Upper lobe of left lung (tissue), 6 donors: ENCODE measurements at regions not wholly inside any gene's neighbourhood (a gene's known extent, or its start where the extent isn't known, plus 50 kb on each side); places are given as distances from the start of the nearest gene placed in this dataset.
"Not testable (repeated sequence)": the region's sequence is repeated elsewhere in the genome, so short reads cannot be mapped to it uniquely, and the experiment has no call there.

ENCODE experiments used
- ATAC-seq, 2 donors: fragments of 200-7000 bp; cut with Tn5 transposase; one replicate each; pipeline ENCODE4 v1.9.1; 2022; ENCODE audit warnings: mild to moderate bottlenecking in 2 of 2, moderate library complexity in 2 of 2; ENCODE audit not compliant: low FRiP score in 2 of 2
- DNase-seq, 2 donors: peaks; one replicate each; pipeline ENCODE4 v3.0.0-alpha.2; 2019 to 2020
- H3K27ac ChIP-seq, 4 donors: fragments of 200-600 bp; sonication (generic); one replicate each; pipeline ENCODE4 v1.5.1; 2016 to 2019
- H3K27me3 ChIP-seq, 4 donors: fragments of 200-600 bp; sonication (generic); one replicate each; pipeline ENCODE4 v1.5.1; 2017 to 2019
- H3K36me3 ChIP-seq, 4 donors: fragments of 200-600 bp; sonication (generic); one replicate each; pipeline ENCODE4 v1.5.1; 2016 to 2019
- H3K4me1 ChIP-seq, 4 donors: fragments of 200-600 bp; sonication (generic); one replicate each; pipeline ENCODE4 v1.5.1; 2018 to 2019
- H3K4me3 ChIP-seq, 4 donors: fragments of 200-600 bp; sonication (generic); one replicate each; pipeline ENCODE4 v1.5.1; 2017 to 2019; ENCODE audit warnings: mild to moderate bottlenecking in 2 of 4, moderate library complexity in 1 of 4
- H3K9me3 ChIP-seq, 4 donors: fragments of 200-600 bp; sonication (generic); one replicate each; pipeline ENCODE4 v1.5.1; 2018 to 2019
- EP300 ChIP-seq, 4 donors: sonication (generic); formaldehyde crosslinking; IDR thresholded peaks; one replicate each; pipeline ENCODE4 v1.5.1; 2017; ENCODE audit warnings: antibody characterized with exemption in 4 of 4, control low read depth in 2 of 4
- POLR2A ChIP-seq, 4 donors: fragments of 450-650 bp; IDR thresholded peaks; one replicate each; pipeline ENCODE4 v1.5.1; 2016 to 2017; ENCODE audit warnings: antibody characterized with exemption in 4 of 4, mild to moderate bottlenecking in 2 of 4
- POLR2AphosphoS5 ChIP-seq, 2 donors: sonication (generic); formaldehyde crosslinking; IDR thresholded peaks; one replicate each; pipeline ENCODE4 v1.5.1; 2017; ENCODE audit warnings: antibody characterized with exemption in 2 of 2
- WGBS, 2 donors: methylation state at CpG; one replicate each; pipeline ENCODE4 v1.1.5; 2017 to 2018; 5-methylcytosine and 5-hydroxymethylcytosine counted together
- TF ChIP-seq, protein P1 (sequence below), 6 experiments: fragments of 450-650 bp in 4 of 6; fragments of 200-600 bp in 2 of 6; sonication (generic) in 2 of 6; IDR thresholded peaks; one replicate each; pipeline ENCODE4 v1.5.1; 2016 to 2019; ENCODE audit warnings: antibody characterized with exemption in 6 of 6
- donor health status: DM: no; HTN: no; CAD: no; lungs with moderate emphysema.
- donor health status: DM: no; HTN: yes; CAD: no; lungs with severe emphysema.

DNA sequence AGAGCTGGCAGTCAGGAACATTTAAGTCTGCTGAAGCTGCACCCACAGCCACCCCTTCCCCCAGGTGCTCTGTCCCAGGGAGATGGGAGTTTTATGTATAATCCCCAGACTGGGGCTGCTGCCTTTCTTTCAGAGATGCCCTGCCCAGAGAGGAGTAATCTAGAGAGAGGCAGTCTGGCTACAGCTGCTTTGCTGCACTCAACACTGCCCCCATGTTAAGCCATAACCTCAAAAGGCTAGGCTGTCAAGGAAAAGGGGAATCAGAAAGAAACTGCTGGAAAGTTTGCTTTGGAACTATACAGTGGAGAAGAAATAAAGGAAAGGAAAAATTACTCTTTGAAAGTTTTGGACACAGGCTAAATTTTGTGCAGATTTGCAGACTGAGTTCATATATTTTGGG, 127.2 kb downstream of the MACIR start:
- Histone ChIP-seq H3K27me3 (no peaks in the 10 kb centered on the region), H3K9me3 (peaks cover 0 to 3% (median 0%) of the 10 kb centered on the region in 4 donors), H3K36me3 (no peaks in the 10 kb centered on the region), H3K27ac (no peak overlapping the region), H3K4me1 (no peaks in the 10 kb centered on the region), H3K4me3 (no peak overlapping the region)
- no peak for TF ChIP-seq EP300 (IDR thresholded peaks at IDR 0.05)
- TF ChIP-seq POLR2A (IDR thresholded peaks at IDR 0.05): no peak
- TF ChIP-seq POLR2AphosphoS5 (IDR thresholded peaks at IDR 0.05): no peak
- TF ChIP-seq, protein P1, sequence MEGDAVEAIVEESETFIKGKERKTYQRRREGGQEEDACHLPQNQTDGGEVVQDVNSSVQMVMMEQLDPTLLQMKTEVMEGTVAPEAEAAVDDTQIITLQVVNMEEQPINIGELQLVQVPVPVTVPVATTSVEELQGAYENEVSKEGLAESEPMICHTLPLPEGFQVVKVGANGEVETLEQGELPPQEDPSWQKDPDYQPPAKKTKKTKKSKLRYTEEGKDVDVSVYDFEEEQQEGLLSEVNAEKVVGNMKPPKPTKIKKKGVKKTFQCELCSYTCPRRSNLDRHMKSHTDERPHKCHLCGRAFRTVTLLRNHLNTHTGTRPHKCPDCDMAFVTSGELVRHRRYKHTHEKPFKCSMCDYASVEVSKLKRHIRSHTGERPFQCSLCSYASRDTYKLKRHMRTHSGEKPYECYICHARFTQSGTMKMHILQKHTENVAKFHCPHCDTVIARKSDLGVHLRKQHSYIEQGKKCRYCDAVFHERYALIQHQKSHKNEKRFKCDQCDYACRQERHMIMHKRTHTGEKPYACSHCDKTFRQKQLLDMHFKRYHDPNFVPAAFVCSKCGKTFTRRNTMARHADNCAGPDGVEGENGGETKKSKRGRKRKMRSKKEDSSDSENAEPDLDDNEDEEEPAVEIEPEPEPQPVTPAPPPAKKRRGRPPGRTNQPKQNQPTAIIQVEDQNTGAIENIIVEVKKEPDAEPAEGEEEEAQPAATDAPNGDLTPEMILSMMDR (IDR thresholded peaks at IDR 0.05): no peak
- no peak for ATAC-seq
- no peak for DNase-seq

DNA sequence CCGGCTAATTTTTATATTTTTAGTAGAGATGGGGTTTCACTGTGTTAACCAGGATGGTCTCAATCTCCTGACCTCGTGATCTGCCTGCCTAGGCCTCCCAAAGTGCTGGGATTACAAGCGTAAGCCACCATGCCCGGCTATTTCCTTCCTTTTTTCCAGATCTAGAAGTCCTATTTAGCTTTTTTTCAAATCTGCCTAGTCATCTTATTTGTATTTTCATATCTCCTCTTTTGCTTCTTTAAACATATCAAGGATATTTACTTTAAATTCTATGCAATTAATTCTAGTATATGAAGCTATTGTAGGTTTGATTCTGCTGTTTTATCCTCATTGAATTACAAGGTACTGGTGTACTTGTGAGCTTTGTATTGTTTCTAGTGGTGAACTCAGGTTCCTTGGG, 119.1 kb downstream of the MACIR start:
- H3K4me1 ChIP-seq, H3K4me3 ChIP-seq, H3K9me3 ChIP-seq, ATAC-seq, H3K27ac ChIP-seq, H3K36me3 ChIP-seq, DNase-seq, H3K27me3 ChIP-seq: not testable (repeated sequence)
- 69 to 79% methylated on average over 4 of the region's 4 CpGs for WGBS, 2 donors

DNA sequence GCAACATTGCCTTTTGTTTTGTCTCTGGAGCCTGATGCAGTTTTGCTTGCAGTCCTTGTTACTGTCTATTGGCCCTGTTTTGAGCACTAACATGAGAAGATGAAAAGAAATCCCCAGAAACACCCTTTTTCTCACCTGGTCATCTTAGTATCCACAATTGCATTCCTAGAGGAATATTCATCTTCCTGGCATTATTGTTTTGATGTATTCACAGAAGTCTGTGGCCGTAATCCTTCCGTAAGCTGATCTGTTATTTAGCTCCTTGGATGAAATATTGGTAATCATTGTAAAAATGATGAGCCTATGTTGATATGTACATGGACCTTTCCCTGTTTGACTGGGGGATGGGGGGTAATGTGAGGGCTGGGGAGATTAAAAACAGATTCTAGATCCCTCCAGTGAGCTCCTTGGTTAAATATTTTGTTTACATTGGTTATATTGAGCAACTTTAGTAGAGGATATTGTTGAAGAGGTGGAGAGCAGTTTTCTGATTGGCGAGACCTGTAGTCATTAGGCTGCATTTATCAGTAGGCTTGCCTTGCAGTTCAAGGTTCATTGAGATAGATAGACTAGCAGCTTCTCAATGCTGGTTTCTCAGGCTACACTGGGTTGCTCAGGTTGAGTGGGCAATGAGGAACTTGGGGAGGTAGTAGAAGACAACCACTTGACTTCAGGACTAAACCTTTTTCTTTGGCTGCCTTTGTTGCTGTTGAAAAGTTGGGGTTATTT, 117.5 kb downstream of the MACIR start:
- no peak for ATAC-seq

DNA sequence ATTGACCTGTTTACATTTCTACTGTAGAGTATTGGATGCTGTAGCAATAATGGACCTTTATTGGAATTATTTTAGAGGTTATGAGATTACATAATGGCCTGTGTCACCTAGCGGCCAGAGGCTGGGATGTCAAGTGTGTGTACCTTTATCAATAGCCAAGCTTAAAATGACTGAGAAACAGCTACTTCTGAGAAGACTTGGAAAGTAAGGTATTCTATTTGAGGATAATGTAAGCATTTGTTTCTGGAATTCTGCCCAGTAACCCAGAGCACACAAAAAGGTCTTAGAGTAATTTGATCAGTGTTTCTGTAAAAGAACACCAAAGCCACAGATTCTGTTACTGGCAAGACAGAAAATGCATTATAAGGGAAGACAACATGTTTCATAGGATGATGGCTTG, 116.8 kb downstream of the MACIR start:
- H3K27ac ChIP-seq: no peak overlapping the region
- no peaks in the 10 kb centered on the region for H3K9me3 ChIP-seq
- no peaks in the 10 kb centered on the region for H3K27me3 ChIP-seq
- 52 to 63% methylated on average over 1 of the region's 1 CpG for WGBS, 2 donors
- no peak for ATAC-seq
- DNase-seq: no peak
- TF ChIP-seq, protein P1 (IDR thresholded peaks at IDR 0.05): peak in 1 of 6 experiments; percentile 7
- TF ChIP-seq EP300 (IDR thresholded peaks at IDR 0.05) (no peak), POLR2A (IDR thresholded peaks at IDR 0.05) (no peak), POLR2AphosphoS5 (IDR thresholded peaks at IDR 0.05) (no peak)
- H3K36me3 ChIP-seq: no peaks in the 10 kb centered on the region
- H3K4me1 ChIP-seq: no peaks in the 10 kb centered on the region
- no peak overlapping the region for H3K4me3 ChIP-seq

More for the DNA sequence above, 117.5 kb downstream of the MACIR start:
- TF ChIP-seq, protein P1 (IDR thresholded peaks at IDR 0.05): no peak
- TF ChIP-seq POLR2A (IDR thresholded peaks at IDR 0.05): no peak
- TF ChIP-seq POLR2AphosphoS5 (IDR thresholded peaks at IDR 0.05): no peak
- no peak for TF ChIP-seq EP300 (IDR thresholded peaks at IDR 0.05)
- DNase-seq: no peak
- Histone ChIP-seq H3K4me3 (no peak overlapping the region), H3K9me3 (no peaks in the 10 kb centered on the region), H3K27me3 (no peaks in the 10 kb centered on the region), H3K27ac (no peak overlapping the region), H3K4me1 (no peaks in the 10 kb centered on the region), H3K36me3 (no peaks in the 10 kb centered on the region)
- 88 to 91% methylated on average over 3 of the region's 3 CpGs for WGBS, 2 donors

DNA sequence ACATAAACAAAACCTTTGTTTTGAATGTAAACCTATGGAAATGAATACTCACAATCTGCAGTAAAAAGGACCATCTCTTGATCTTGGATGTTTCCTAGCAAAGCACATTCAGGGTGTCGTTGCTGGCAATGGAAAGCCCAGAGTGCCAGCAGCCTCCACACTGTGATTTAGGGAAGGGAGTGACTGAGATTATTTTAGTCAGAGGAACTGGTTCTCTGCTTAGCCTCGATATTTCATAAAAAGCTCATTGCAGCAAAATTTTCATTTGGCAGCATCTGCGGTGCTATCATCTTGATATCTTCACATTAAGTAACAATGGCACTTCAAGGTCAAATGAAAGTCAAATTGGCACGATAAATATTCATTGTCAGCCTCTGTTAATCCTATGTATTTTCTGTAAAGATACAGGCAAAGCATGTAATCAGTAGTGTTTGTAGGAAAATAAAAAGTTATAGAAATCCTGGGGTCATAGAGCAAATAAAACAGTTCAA, 116.0 kb downstream of the MACIR start:
- Histone ChIP-seq H3K9me3 (no peaks in the 10 kb centered on the region), H3K4me3 (no peak overlapping the region), H3K27me3 (no peaks in the 10 kb centered on the region), H3K4me1 (no peaks in the 10 kb centered on the region), H3K36me3 (no peaks in the 10 kb centered on the region), H3K27ac (no peak overlapping the region)
- TF ChIP-seq, protein P1 (IDR thresholded peaks at IDR 0.05): no peak
- TF ChIP-seq EP300 (IDR thresholded peaks at IDR 0.05) (no peak), POLR2A (IDR thresholded peaks at IDR 0.05) (no peak), POLR2AphosphoS5 (IDR thresholded peaks at IDR 0.05) (no peak)
- no peak for ATAC-seq
- DNase-seq: no peak
- WGBS, 2 donors: 52 to 58% methylated on average over 4 of the region's 4 CpGs
